Small intestine (tissue), 7 donors: ENCODE measurements at regions not wholly inside any gene's neighbourhood (a gene's known extent, or its start where the extent isn't known, plus 50 kb on each side); places are given as distances from the start of the nearest gene placed in this dataset.

Experiments
- DNase-seq, 2 donors: peaks; one replicate each; pipeline versions ENCODE4 v3.0.0 to v3.0.0-alpha.2; 2013
- FAIRE-seq: peaks from 2 replicates; lab custom pipeline; 2012; peaks lifted over from hg19 to GRCh38; lab: Jason Lieb, UNC
- H3K27ac ChIP-seq, 3 donors: one replicate each; pipeline ENCODE4 v1.5.1; 2013; ENCODE audit warnings: low read length in 2 of 3, mild to moderate bottlenecking in 2 of 3, control low read depth in 1 of 3, inconsistent platforms in 1 of 3, low read depth in 1 of 3, moderate library complexity in 1 of 3
- H3K27me3 ChIP-seq, 3 donors: one replicate each; pipeline ENCODE4 v1.6.1; 2013; ENCODE audit warnings: low read length in 3 of 3, inconsistent platforms in 1 of 3; ENCODE audit not compliant: control insufficient read depth in 3 of 3, insufficient read depth in 3 of 3
- H3K36me3 ChIP-seq, 3 donors: one replicate each; pipeline ENCODE4 v1.6.1; 2013; ENCODE audit warnings: low read length in 3 of 3, inconsistent platforms in 1 of 3, low read depth in 1 of 3, mild to moderate bottlenecking in 1 of 3, moderate library complexity in 1 of 3; ENCODE audit not compliant: control insufficient read depth in 3 of 3, insufficient read depth in 2 of 3
- H3K4me1 ChIP-seq, 3 donors: one replicate each; pipeline ENCODE4 v1.6.1; 2013; ENCODE audit warnings: low read length in 2 of 3, inconsistent platforms in 1 of 3, low read depth in 1 of 3, mild to moderate bottlenecking in 1 of 3, moderate library complexity in 1 of 3; ENCODE audit not compliant: control insufficient read depth in 3 of 3, insufficient read depth in 2 of 3
- H3K4me3 ChIP-seq, 3 donors: one replicate each; pipeline ENCODE4 v1.5.1; 2013; ENCODE audit warnings: low read length in 3 of 3, control low read depth in 1 of 3, inconsistent platforms in 1 of 3, low read depth in 1 of 3, mild to moderate bottlenecking in 1 of 3, moderate library complexity in 1 of 3
- H3K9me3 ChIP-seq, 2 donors: one replicate each; pipeline ENCODE4 v1.6.1; 2013; ENCODE audit warnings: low read depth in 1 of 2, low read length in 1 of 2; ENCODE audit not compliant: control insufficient read depth in 2 of 2, insufficient read depth in 1 of 2
- WGBS, 3 donors: extraction: QIAGEN DNeasy Blood & Tissue Kit; methylation state at CpG; one replicate each; pipeline ENCODE4 v1.1.7; 2013; 5-methylcytosine and 5-hydroxymethylcytosine counted together
- donor health status: healthy with polysubstance abuse.
- donor health status: control.
- donor health status: control.
- donor health status: Bipolar disorder and iron deficiency.
- donor health status: healthy.

DNA sequence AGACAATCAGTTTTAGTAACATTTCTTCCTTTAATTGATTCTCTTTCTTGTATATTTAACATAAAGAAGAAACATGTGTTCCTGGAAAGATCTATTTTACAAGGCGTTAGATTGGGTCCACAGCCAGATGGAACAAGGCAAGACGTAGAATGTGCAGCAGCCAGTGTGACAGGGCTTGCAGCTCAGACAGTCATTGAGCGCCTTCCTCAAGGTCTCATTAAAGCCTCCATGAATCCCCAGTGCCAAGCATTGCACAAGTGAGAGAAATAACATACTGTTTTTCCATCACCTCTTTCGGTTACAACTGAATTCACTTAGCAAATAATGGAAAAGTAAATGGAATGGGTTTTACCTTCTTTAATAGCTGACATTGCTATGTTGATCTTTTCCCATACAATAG lies 292.5 kb downstream of the USP46 start:
- no peaks in the 10 kb centered on the region for H3K36me3 ChIP-seq
- no peak overlapping the region for H3K4me3 ChIP-seq
- no peak overlapping the region for H3K27ac ChIP-seq
- H3K9me3 ChIP-seq = no peaks in the 10 kb centered on the region
- FAIRE-seq = no peak
- 65 to 76% (median 75%) methylated on average over 4 of the region's 4 CpGs for WGBS, 3 donors
- H3K4me1 ChIP-seq = no peaks in the 10 kb centered on the region
- no peaks in the 10 kb centered on the region for H3K27me3 ChIP-seq
- no peak for DNase-seq

DNA sequence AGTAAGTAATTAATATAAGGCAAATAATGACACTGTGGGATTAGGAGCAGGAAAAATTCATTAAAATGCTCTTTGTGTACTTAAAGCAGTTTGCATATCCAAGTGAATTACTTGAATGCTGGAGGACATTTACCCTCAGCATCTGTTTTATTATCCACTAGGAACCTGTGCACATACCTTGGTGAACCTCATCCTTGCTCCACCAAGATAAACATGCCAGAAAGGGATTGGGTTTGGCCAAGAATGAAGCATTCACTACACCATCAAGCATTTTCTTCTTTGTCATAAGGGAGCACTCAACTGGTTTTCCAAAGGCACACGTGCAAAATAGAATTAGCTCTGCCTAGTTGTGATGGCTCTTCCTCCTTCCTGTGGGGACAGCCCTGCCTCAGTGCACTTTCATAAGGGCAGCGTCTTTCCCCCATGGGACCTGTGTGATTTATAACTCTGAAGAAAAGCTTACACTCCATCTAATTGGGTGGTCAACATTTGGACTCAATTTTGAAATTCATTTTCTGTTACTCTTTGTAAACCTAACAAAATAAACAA lies 291.7 kb downstream of the USP46 start:
- no peak for FAIRE-seq
- Histone ChIP-seq H3K9me3 (no peaks in the 10 kb centered on the region), H3K36me3 (no peaks in the 10 kb centered on the region), H3K4me3 (no peak overlapping the region), H3K27me3 (no peaks in the 10 kb centered on the region), H3K4me1 (no peaks in the 10 kb centered on the region), H3K27ac (no peak overlapping the region)
- DNase-seq = no peak
- WGBS, 3 donors = 63 to 72% (median 69%) methylated on average over 2 of the region's 2 CpGs

DNA sequence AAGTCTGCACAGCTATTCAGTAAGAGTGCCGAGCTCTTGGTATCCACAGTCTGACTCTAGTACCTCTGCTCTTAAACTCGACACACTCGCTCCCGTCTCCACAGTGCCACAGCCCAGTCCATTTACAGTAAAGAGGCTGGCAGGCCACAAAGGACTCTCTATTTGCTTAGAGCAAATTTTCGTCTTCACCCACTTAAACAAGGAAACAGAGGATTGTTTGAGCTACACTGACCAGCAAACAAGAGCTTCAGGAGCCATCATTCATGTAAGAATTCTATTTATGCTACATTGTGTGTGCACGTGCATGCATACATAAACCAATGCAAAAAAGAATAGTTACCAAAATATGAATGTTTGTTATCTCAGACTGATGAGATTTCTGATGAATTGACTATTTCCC lies 290.2 kb downstream of the USP46 start:
- H3K4me1 ChIP-seq = no peaks in the 10 kb centered on the region
- 60 to 64% (median 63%) methylated on average over 6 of the region's 6 CpGs for WGBS, 3 donors
- no peaks in the 10 kb centered on the region for H3K36me3 ChIP-seq

DNA sequence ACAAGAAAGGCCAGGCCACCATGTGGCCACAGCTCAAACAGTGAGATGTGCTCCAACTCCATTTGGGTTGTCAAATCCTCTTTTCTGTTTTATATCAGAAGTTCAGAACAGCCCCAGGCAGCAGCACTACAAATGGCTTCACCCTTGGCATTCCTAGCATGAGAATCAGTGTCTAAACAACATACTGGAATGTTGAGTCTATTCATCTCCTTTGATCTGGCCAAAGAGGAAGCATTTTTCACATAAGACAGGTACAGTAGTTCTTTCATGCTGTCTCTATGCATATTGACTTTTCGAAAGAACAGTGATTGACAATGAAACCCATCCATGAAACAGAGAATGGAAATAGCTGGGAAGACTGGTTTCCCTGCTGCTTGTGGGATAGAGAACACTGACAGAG lies 289.5 kb downstream of the USP46 start:
- Histone ChIP-seq H3K9me3 (no peaks in the 10 kb centered on the region), H3K4me1 (no peaks in the 10 kb centered on the region), H3K27ac (no peak overlapping the region), H3K27me3 (no peaks in the 10 kb centered on the region), H3K36me3 (no peaks in the 10 kb centered on the region), H3K4me3 (no peak overlapping the region)
- FAIRE-seq (no peak), DNase-seq (no peak)
- 86 to 87% (median 86%) methylated on average over 1 of the region's 1 CpG for WGBS, 3 donors

More for the DNA sequence above, 290.2 kb downstream of the USP46 start:
- no peaks in the 10 kb centered on the region for H3K9me3 ChIP-seq
- FAIRE-seq = no peak
- no peak for DNase-seq
- H3K4me3 ChIP-seq = no peak overlapping the region
- no peak overlapping the region for H3K27ac ChIP-seq
- no peaks in the 10 kb centered on the region for H3K27me3 ChIP-seq

DNA sequence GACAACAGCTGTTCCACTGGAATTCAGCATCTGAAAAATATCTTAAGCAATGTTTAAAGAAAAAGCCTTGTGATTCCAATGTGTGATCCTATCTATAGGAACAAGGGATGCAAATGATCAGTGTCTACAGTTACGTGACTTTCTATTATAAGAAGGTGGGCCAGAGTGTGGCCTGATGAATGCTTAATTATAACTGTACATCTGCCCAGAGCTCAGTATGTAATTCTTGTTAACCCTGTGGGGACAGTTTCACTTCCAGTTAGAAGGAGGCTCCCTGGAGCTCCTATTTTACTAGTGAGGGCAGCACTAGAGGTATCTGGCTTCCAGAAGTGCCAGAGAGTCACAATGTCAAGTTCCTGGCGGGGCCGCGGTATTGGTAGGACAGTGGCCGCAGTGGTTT lies 288.5 kb downstream of the USP46 start:
- FAIRE-seq (no peak), DNase-seq (no peak)
- H3K27ac ChIP-seq = no peak overlapping the region
- no peaks in the 10 kb centered on the region for H3K9me3 ChIP-seq
- 88 to 92% (median 88%) methylated on average over 5 of the region's 5 CpGs for WGBS, 3 donors
- no peaks in the 10 kb centered on the region for H3K4me1 ChIP-seq
- no peak overlapping the region for H3K4me3 ChIP-seq
- H3K36me3 ChIP-seq = no peaks in the 10 kb centered on the region
- no peaks in the 10 kb centered on the region for H3K27me3 ChIP-seq

DNA sequence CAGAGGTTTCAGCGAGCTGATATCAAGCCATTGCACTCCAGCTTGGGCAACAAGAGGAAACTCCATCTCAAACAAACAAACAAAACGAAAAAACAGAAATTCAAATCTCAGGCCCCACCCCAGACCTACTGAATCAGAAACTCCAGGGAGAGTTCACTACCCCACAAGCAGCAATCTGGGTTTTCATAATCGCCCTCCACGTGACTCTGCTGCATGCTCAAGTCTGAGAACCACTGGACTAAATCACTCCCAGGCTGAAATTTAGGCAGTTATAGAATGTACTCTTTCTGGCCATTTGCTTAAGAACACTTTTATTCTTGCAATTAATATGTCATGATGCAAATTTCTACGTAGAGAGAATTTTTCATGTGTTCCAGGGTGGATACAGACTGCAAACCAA lies 287.3 kb downstream of the USP46 start:
- Histone ChIP-seq H3K9me3 (no peaks in the 10 kb centered on the region), H3K27ac (no peak overlapping the region), H3K27me3 (no peaks in the 10 kb centered on the region), H3K4me1 (no peaks in the 10 kb centered on the region), H3K4me3 (no peak overlapping the region), H3K36me3 (no peaks in the 10 kb centered on the region)
- DNase-seq = no peak
- WGBS, 3 donors = 66 to 69% (median 69%) methylated on average over 5 of the region's 5 CpGs
- FAIRE-seq = no peak

DNA sequence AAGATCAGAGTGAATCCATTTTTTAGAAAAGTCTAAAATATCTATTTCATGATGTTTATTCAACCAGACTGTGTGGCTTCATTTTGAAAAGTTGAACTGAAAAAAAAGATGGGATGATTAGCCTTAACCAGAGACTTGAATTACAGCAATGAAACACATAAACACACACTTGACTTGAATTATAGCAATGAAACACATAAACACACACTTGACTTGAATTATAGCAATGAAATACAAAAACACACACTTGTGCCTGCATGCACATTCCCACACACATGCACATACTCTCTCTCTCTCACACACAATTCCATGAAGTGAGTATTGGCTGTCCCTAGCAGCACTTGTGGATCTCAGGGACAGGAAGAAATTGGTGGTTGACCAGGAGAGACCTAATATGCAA lies 286.8 kb downstream of the USP46 start:
- Histone ChIP-seq H3K4me3 (no peak overlapping the region), H3K27ac (no peak overlapping the region), H3K27me3 (no peaks in the 10 kb centered on the region), H3K9me3 (no peaks in the 10 kb centered on the region), H3K4me1 (no peaks in the 10 kb centered on the region), H3K36me3 (no peaks in the 10 kb centered on the region)
- FAIRE-seq (no peak), DNase-seq (no peak)

DNA sequence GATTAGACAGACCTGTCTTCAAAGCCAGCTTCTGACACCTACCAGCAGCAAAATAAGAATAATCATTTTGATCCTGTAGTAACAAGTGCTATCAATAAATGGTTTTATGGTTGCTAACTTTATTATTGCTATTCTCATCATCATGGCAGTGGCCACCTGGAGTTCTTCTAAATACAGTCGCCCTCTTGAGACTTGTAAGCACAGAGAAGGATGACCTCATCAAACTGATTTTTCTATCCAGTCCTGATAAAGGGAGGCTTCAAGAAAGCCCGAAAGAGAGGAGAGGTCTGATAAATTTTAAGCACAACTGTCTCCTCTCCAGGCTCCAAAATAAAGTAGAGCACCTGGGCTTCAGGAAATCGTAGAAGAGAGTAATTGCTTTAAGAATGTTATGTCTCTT lies 286.4 kb downstream of the USP46 start:
- FAIRE-seq = no peak

DNA sequence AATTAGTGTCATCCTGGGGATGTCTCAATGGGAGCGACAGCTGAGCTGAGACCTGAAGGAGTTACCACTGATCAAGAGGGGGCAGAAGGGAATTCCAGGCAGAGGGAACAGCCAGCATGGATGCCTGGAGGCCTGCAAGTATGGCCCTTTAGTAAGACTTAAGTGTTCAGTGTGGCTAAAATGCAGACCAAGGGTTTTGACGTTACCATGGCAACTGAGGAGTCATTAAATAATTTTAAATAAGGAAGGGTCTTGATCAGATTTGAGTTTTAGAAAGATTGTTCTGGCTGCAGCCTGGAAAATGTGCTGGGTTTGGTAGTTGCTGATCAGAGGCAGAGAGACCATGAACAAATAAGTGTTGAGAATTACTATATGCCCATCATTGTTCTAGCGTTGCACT lies 285.5 kb downstream of the USP46 start:
- Histone ChIP-seq H3K27ac (no peak overlapping the region), H3K9me3 (no peaks in the 10 kb centered on the region), H3K36me3 (no peaks in the 10 kb centered on the region), H3K4me1 (no peaks in the 10 kb centered on the region), H3K27me3 (no peaks in the 10 kb centered on the region), H3K4me3 (no peak overlapping the region)
- FAIRE-seq (no peak), DNase-seq (no peak)
- 60 to 78% (median 69%) methylated on average over 3 of the region's 3 CpGs for WGBS, 3 donors

More for the DNA sequence above, 286.4 kb downstream of the USP46 start:
- Histone ChIP-seq H3K27ac (no peak overlapping the region), H3K4me1 (no peaks in the 10 kb centered on the region), H3K27me3 (no peaks in the 10 kb centered on the region), H3K9me3 (no peaks in the 10 kb centered on the region), H3K36me3 (no peaks in the 10 kb centered on the region), H3K4me3 (no peak overlapping the region)
- DNase-seq = no peak
- 13 to 52% (median 39%) methylated on average over 3 of the region's 3 CpGs for WGBS, 3 donors
